ENCODE measurements at regions not wholly inside any gene's neighbourhood (a gene's known extent, or its start where the extent isn't known, plus 50 kb on each side); places are given as distances from the start of the nearest gene placed in this dataset.
A peak's percentile ranks its signal among the peaks of the same experiment; 100 is the strongest.

DNA sequence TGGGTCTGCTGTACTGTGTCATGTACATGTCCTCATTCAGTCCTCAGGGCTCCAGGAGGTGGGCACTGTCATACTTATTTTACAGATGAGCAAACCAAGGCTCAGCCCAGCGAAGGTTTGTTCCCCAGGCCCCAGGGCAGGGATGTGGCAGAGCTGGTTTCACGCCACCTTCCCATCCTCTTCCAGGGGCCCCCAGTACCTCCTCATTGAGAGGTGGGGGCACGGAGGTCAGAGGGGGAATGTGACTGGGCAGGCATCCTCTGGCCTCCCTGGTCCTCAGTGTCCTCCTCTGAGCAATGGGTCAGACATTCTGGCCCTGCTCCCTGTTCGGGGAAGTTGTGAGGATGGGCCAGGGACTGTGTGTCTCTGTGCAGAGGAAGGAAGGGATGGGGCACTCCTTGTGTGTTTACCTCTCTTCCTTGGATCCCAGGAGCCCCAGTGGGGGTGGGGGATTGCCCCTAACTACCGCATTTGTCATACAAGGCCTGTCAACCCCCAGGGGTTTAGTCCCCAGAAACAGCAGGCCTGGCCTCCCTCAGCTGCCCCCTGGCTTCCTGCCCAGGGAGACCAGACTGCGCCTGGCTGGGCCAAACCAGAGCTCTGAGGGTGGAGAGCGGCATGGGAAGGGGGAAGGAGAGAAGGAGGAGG, 65.9 kb upstream of the LCTL start:
- peaks cover 21 to 35% (median 26%) of the 10 kb centered on the region in 4 donors for H3K4me1 ChIP-seq
- DNase-seq: no peak
- peak overlapping the region; percentile 77 to 87 (median 80) for H3K27ac ChIP-seq
- H3K9me3 ChIP-seq: no peaks in the 10 kb centered on the region
- H3K36me3 ChIP-seq: no peaks in the 10 kb centered on the region
- ATAC-seq (ENCODE audit: low FRiP score in 2 of 2): no peak
- TF ChIP-seq POLR2A (IDR thresholded peaks at IDR 0.05): no peak
- TF ChIP-seq, protein P1, sequence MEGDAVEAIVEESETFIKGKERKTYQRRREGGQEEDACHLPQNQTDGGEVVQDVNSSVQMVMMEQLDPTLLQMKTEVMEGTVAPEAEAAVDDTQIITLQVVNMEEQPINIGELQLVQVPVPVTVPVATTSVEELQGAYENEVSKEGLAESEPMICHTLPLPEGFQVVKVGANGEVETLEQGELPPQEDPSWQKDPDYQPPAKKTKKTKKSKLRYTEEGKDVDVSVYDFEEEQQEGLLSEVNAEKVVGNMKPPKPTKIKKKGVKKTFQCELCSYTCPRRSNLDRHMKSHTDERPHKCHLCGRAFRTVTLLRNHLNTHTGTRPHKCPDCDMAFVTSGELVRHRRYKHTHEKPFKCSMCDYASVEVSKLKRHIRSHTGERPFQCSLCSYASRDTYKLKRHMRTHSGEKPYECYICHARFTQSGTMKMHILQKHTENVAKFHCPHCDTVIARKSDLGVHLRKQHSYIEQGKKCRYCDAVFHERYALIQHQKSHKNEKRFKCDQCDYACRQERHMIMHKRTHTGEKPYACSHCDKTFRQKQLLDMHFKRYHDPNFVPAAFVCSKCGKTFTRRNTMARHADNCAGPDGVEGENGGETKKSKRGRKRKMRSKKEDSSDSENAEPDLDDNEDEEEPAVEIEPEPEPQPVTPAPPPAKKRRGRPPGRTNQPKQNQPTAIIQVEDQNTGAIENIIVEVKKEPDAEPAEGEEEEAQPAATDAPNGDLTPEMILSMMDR (IDR thresholded peaks at IDR 0.05): no peak
- peak; percentile 73 to 79 for TF ChIP-seq POLR2AphosphoS5 (IDR thresholded peaks at IDR 0.05)
- TF ChIP-seq EP300 (IDR thresholded peaks at IDR 0.05): peak in 3 of 4 donors; percentile 87 to 97 (median 97)
- no peak overlapping the region for H3K4me3 ChIP-seq
- H3K27me3 ChIP-seq: no peaks in the 10 kb centered on the region
- WGBS, 2 donors: 64 to 80% methylated on average over 5 to 7 of the region's 7 CpGs

DNA sequence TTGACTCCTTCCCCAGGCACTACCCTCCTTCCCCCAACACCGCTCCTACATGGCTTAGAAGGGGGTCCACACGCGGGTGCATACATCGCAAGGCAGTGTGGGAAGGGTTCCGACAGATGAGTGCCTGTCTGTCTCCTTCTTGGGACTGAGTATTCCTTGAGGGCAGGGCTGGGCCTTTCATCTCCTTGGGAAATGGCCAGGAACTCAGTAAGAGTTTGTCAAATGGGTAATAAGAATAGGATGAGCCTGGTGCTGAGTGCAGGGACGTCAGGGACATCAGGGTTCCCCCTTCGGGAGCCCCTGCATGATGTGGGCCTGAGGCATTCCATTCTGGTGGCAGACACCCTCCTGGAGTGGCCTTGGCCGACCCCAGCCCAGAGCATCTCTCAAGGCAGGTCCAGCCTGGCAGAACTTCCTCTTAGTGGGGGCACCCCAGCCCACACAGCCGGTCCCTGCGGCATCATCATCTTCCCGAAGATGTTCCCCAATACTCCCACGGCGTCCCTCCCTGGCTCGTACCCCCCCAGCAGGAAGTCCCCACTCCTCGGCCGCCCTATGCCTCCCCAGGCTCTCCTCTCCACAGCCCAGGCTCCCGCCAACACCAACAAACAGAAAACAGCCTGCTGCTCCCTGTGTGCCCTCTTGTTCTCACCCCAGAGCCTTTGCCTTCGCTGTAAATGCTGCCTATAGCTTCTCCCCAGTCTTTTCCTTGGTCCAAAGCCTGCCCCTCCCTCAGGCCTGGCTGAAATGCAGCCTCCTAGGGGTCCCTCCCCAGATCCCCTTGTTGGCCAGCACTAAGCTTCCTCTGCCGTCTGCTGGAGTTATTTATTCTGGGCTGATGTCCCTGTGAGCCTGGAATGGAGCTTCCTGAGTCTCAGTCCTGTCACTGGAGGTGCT, 67.5 kb upstream of the LCTL start:
- H3K9me3 ChIP-seq: no peaks in the 10 kb centered on the region
- 60 to 64% methylated on average over 11 to 18 of the region's 19 CpGs for WGBS, 2 donors
- no peaks in the 10 kb centered on the region for H3K27me3 ChIP-seq
- H3K4me1 ChIP-seq: peaks cover 21 to 35% (median 25%) of the 10 kb centered on the region in 4 donors
- no peak for ATAC-seq (ENCODE audit: low FRiP score in 2 of 2)
- H3K36me3 ChIP-seq: no peaks in the 10 kb centered on the region
- TF ChIP-seq POLR2AphosphoS5 (IDR thresholded peaks at IDR 0.05) (no peak), POLR2A (IDR thresholded peaks at IDR 0.05) (no peak), EP300 (IDR thresholded peaks at IDR 0.05) (no peak)
- TF ChIP-seq, protein P1 (IDR thresholded peaks at IDR 0.05): no peak
- no peak for DNase-seq
- peak overlapping the region; percentile 77 to 87 (median 80) for H3K27ac ChIP-seq
- H3K4me3 ChIP-seq: no peak overlapping the region

DNA sequence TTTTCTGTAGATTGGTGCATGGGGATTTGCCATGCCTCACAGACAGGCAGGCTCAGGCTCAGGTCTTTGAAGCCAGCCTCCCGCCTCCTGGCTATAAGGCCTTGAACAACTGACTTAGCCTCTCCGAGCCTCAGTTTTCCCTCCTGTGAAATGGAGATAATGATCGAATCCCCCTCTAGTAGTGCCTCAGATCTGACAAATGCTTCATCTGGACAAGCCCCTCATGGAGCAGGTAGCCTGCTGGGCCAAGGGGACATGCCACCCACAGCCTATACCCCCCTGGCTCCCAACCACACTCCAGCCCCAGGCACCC, 68.1 kb upstream of the LCTL start:
- no peaks in the 10 kb centered on the region for H3K27me3 ChIP-seq
- peaks cover 19 to 35% (median 24%) of the 10 kb centered on the region in 4 donors for H3K4me1 ChIP-seq
- peak overlapping the region; percentile 77 to 87 (median 80) for H3K27ac ChIP-seq
- no peaks in the 10 kb centered on the region for H3K9me3 ChIP-seq
- ATAC-seq (ENCODE audit: low FRiP score in 2 of 2) (no peak), DNase-seq (no peak)
- H3K4me3 ChIP-seq: no peak overlapping the region
- no peaks in the 10 kb centered on the region for H3K36me3 ChIP-seq
- TF ChIP-seq POLR2AphosphoS5 (IDR thresholded peaks at IDR 0.05) (no peak), POLR2A (IDR thresholded peaks at IDR 0.05) (no peak), EP300 (IDR thresholded peaks at IDR 0.05) (no peak)
- TF ChIP-seq, protein P1 (IDR thresholded peaks at IDR 0.05): no peak
- 89% methylated on average over 3 of the region's 3 CpGs; no CpG with 5 or more reads in 1 of the 2 donors for WGBS, 2 donors

DNA sequence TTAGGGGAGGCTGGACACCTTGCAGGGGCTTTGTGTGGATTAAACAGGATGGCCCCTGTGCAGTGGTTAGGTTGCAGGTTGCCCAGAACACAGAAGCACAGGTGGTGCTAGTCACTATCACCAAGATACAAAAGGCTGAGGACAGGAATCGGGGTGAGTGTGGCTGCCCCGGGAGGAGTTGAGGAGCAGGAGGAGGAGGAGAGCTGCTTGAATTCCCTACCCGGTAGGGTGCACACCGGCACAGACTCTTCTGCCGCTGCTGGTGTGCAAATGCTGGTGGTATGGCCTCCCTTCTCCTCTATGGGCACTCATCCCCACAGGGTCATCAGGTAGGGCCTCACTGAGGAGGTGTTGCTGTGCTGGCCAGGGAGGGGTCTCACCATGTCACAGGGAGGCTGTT, 67.5 kb upstream of the SMAD6 start:
- ATAC-seq (ENCODE audit: low FRiP score in 2 of 2): no peak
- no peaks in the 10 kb centered on the region for H3K9me3 ChIP-seq
- H3K27me3 ChIP-seq: no peaks in the 10 kb centered on the region
- peak overlapping the region; percentile 77 to 87 (median 80) for H3K27ac ChIP-seq
- 53 to 86% methylated on average over 3 to 5 of the region's 5 CpGs for WGBS, 2 donors
- no peak for DNase-seq
- no peaks in the 10 kb centered on the region for H3K36me3 ChIP-seq
- TF ChIP-seq, protein P1 (IDR thresholded peaks at IDR 0.05): no peak
- TF ChIP-seq POLR2AphosphoS5 (IDR thresholded peaks at IDR 0.05) (no peak), POLR2A (IDR thresholded peaks at IDR 0.05) (no peak), EP300 (IDR thresholded peaks at IDR 0.05) (no peak)
- H3K4me3 ChIP-seq: no peak overlapping the region
- H3K4me1 ChIP-seq: peaks cover 19 to 30% (median 24%) of the 10 kb centered on the region in 4 donors

Data from upper lobe of left lung (tissue), 6 donors.